Testis (tissue), 2 donors: ENCODE measurements at regions not wholly inside any gene's neighbourhood (a gene's known extent, or its start where the extent isn't known, plus 50 kb on each side); places are given as distances from the start of the nearest gene placed in this dataset.
A peak's percentile ranks its signal among the peaks of the same experiment; 100 is the strongest.
"Not testable (repeated sequence)": the region's sequence is repeated elsewhere in the genome, so short reads cannot be mapped to it uniquely, and the experiment has no call there.

ENCODE experiments used
- DNase-seq: peaks from one replicate; pipeline ENCODE4 v3.0.0-alpha.2; 2019
- H3K27ac ChIP-seq, 2 donors: fragments of 200-600 bp; sonication (generic); one replicate each; pipeline ENCODE4 v1.5.1; 2019
- H3K27me3 ChIP-seq: fragments of 200-600 bp; sonication (generic); one replicate; pipeline ENCODE4 v1.5.1; 2019
- H3K36me3 ChIP-seq: fragments of 200-600 bp; sonication (generic); one replicate; pipeline ENCODE4 v1.5.1; 2017; ENCODE audit warnings: low read depth; ENCODE audit errors: missing control alignments
- H3K4me1 ChIP-seq: fragments of 200-600 bp; sonication (generic); one replicate; pipeline ENCODE4 v1.5.1; 2019
- H3K4me3 ChIP-seq, 2 donors: fragments of 200-600 bp; sonication (generic); one replicate each; pipeline ENCODE4 v1.5.1; 2017 to 2019
- H3K9me3 ChIP-seq: fragments of 200-600 bp; sonication (generic); one replicate; pipeline ENCODE4 v1.5.1; 2017
- POLR2A ChIP-seq: fragments of 450-650 bp; IDR thresholded peaks from one replicate; pipeline ENCODE4 v1.6.1; 2017; ENCODE audit warnings: antibody characterized with exemption, mild to moderate bottlenecking, moderate library complexity
- WGBS, 2 donors: methylation state at CpG; one replicate each; pipeline ENCODE4 v1.1.5; 2018; 5-methylcytosine and 5-hydroxymethylcytosine counted together
- intact Hi-C: fragments of 100-400 bp; cut with DNase I; formaldehyde crosslinking; loops from one replicate; pipeline ENCODE4 v1.15.1; 2023; ENCODE audit warnings: low total_unique reads
- TF ChIP-seq, protein P1 (sequence below), 3 experiments: fragments of 450-650 bp in 2 of 3; fragments of 200-600 bp in 1 of 3; sonication (generic) in 1 of 3; IDR thresholded peaks; one replicate each; pipeline ENCODE4 v1.5.1; 2016 to 2019; ENCODE audit warnings: antibody characterized with exemption in 3 of 3, mild to moderate bottlenecking in 2 of 3, moderate library complexity in 1 of 3

DNA sequence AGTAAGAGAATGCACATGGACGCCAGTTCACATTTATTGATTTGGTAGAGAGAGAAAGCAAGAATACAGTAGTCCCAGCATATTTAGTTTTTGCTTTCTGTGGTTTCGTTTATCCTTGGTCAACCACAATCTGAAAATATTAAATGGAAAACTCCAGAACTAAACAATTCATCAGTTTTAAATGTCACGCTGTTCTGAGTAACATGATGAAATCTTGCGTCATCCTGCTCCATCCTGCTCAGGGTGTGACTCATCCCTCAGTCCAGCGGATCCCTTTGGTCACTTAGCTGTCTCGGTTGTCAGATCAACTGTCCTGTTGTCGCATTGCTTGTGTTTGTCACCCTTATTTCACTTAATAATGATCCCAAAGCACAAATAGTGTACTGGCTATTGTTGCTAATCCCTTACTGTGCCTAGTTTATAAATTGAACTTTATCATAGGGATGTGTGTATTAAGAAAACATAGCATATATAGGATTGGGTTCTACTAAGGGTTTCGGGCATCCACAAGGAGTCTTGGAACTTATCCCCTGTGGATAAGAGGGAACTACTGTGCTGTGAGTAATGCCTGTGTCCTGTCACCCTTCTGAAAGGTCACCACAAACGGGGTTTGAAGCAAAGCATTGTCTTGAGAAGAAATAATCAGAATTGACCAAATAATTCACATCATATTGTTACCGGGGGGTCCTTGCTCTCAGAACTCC lies 73.6 kb downstream of the OTUD1 start:
- H3K9me3 ChIP-seq = no peaks in the 10 kb centered on the region
- H3K27me3 ChIP-seq = no peaks in the 10 kb centered on the region
- no peak overlapping the region for H3K4me3 ChIP-seq
- no peak overlapping the region for H3K27ac ChIP-seq
- no peak for TF ChIP-seq POLR2A
- TF ChIP-seq, protein P1, sequence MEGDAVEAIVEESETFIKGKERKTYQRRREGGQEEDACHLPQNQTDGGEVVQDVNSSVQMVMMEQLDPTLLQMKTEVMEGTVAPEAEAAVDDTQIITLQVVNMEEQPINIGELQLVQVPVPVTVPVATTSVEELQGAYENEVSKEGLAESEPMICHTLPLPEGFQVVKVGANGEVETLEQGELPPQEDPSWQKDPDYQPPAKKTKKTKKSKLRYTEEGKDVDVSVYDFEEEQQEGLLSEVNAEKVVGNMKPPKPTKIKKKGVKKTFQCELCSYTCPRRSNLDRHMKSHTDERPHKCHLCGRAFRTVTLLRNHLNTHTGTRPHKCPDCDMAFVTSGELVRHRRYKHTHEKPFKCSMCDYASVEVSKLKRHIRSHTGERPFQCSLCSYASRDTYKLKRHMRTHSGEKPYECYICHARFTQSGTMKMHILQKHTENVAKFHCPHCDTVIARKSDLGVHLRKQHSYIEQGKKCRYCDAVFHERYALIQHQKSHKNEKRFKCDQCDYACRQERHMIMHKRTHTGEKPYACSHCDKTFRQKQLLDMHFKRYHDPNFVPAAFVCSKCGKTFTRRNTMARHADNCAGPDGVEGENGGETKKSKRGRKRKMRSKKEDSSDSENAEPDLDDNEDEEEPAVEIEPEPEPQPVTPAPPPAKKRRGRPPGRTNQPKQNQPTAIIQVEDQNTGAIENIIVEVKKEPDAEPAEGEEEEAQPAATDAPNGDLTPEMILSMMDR (IDR thresholded peaks at IDR 0.05) = no peak
- no peaks in the 10 kb centered on the region for H3K36me3 ChIP-seq
- H3K4me1 ChIP-seq = no peaks in the 10 kb centered on the region
- WGBS, 2 donors = 86 to 88% methylated on average over 10 of the region's 10 CpGs
- intact Hi-C loops = no loop called here
- DNase-seq = no peak

DNA sequence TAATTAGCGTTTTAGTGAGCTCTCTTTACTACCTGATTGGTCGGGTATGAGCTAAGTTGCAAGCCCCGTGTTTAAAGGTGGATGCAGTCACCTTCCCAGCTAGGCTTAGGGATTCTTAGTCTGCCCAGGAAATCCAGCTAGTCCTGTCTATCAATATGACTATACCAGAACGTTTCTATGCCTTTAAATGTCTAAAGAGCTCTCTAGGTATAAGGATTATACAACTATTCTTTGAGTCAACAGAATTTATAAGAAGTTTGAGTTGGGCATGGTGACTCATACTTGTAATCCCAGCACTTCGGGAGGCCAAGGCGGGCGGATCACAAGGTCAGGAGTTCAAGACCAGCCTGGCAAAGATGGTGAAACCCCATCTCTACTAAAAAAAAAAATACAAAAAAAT lies 74.7 kb downstream of the OTUD1 start:
- H3K36me3 ChIP-seq, H3K4me3 ChIP-seq, DNase-seq, H3K9me3 ChIP-seq, H3K27ac ChIP-seq, intact Hi-C loops, H3K4me1 ChIP-seq, H3K27me3 ChIP-seq: not testable (repeated sequence)
- WGBS, 2 donors = 76 to 84% methylated on average over 7 of the region's 7 CpGs

DNA sequence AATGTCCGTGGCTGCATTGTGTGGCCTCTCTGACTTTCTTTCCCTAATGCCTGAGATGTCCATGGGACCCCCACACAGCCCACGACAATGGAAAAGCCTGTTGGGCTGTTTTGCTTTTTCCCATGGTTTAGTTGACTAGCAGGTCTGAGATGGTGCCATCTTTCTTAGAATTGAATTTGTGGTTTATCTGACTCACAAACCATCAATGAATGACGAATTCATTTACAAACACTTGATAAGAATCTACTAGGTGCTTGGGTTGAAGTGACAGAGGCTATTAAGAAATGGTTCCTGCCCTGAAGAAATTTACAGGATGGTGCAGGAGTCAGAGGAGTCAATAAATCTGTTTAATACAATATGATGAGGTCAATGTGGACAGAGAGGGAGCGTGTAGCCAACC lies 75.4 kb downstream of the OTUD1 start:
- intact Hi-C loops = no loop called here
- TF ChIP-seq, protein P1 (IDR thresholded peaks at IDR 0.05) = no peak
- TF ChIP-seq POLR2A = no peak
- WGBS, 2 donors = 71 to 77% methylated on average over 4 of the region's 4 CpGs
- no peaks in the 10 kb centered on the region for H3K9me3 ChIP-seq
- no peaks in the 10 kb centered on the region for H3K36me3 ChIP-seq
- no peak overlapping the region for H3K4me3 ChIP-seq
- no peaks in the 10 kb centered on the region for H3K4me1 ChIP-seq
- H3K27me3 ChIP-seq = no peaks in the 10 kb centered on the region
- no peak overlapping the region for H3K27ac ChIP-seq
- DNase-seq = no peak

DNA sequence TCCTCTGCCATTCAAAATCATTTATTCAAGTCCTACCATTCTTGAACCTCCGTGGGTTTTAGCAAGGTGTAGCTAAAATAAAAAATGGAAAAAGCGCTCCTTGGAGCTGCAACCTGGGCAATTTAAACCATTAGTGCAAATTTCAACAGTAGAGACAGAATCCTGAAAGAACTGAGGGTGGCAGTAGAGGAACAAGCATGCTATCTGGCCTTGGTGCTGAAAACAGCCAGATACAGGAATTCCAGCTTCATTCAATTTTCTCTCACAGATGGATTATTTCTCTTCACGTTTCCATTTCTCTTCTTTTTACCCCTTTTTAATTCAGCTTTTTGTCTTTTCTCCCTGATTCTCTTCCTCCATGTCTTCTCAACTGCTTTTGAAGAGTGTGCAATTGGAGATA lies 77.7 kb downstream of the OTUD1 start:
- H3K4me1 ChIP-seq = no peaks in the 10 kb centered on the region
- no peaks in the 10 kb centered on the region for H3K36me3 ChIP-seq
- TF ChIP-seq POLR2A = no peak
- TF ChIP-seq, protein P1 (IDR thresholded peaks at IDR 0.05) = peak in 2 of 3 experiments; percentile 17 to 34
- H3K4me3 ChIP-seq = no peak overlapping the region
- 34 to 45% methylated on average over 3 of the region's 3 CpGs for WGBS, 2 donors
- intact Hi-C loops = no loop called here
- H3K9me3 ChIP-seq = no peaks in the 10 kb centered on the region
- no peaks in the 10 kb centered on the region for H3K27me3 ChIP-seq
- DNase-seq = no peak
- H3K27ac ChIP-seq = no peak overlapping the region

DNA sequence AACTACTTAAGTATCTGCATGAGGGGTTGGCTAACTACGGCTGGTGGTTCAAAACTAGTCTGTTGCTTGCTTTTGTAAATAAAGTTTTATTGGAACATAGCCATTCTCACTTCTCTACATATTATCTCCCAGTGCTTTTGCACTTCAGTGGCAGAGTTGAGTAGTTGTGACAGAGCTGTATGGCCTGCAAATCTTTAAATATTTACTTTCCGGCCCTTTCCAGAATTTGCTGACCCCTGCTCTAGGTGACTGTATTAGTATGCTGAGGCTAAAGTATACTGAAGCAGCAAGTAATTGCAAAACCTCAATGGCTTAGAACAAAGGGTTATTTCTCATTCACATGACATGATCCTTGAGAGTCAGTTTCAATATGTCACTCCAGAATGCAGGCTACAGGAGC lies 78.3 kb downstream of the OTUD1 start:
- no peaks in the 10 kb centered on the region for H3K36me3 ChIP-seq
- H3K4me3 ChIP-seq = no peak overlapping the region
- no peaks in the 10 kb centered on the region for H3K4me1 ChIP-seq
- 87 to 90% methylated on average over 2 of the region's 2 CpGs for WGBS, 2 donors
- DNase-seq = no peak
- no peak overlapping the region for H3K27ac ChIP-seq
- TF ChIP-seq, protein P1 (IDR thresholded peaks at IDR 0.05) = no peak
- no peak for TF ChIP-seq POLR2A
- no peaks in the 10 kb centered on the region for H3K27me3 ChIP-seq
- H3K9me3 ChIP-seq = no peaks in the 10 kb centered on the region
- intact Hi-C loops = no loop called here
